B cell (primary cell): ENCODE measurements at regions not wholly inside any gene's neighbourhood (a gene's known extent, or its start where the extent isn't known, plus 50 kb on each side); places are given as distances from the start of the nearest gene placed in this dataset.

ENCODE experiments used
- ATAC-seq: fragments of 200-7000 bp; cut with Tn5 transposase; one replicate; pipeline ENCODE4 v1.10.0; 2021; ENCODE audit warnings: low read depth, mild to moderate bottlenecking, moderate number of reproducible peaks, moderate library complexity
- CTCF ChIA-PET: fragments of 350-600 bp; sonication (Branson Sonifier 250); formaldehyde crosslinking; loops from one replicate; lab custom pipeline; 2021; ENCODE audit warnings: antibody characterized with exemption, inconsistent platforms; lab: Charles Lee
- POLR2A ChIA-PET: fragments of 350-600 bp; sonication (Branson Sonifier 250); formaldehyde crosslinking; loops from one replicate; lab custom pipeline; 2021; ENCODE audit warnings: antibody characterized with exemption; lab: Charles Lee
- DNase-seq: peaks from one replicate; pipeline ENCODE4 v3.0.0; 2013
- H2AFZ ChIP-seq: 2 replicates; pipeline ENCODE4 v1.6.1; 2012; ENCODE audit warnings: mild to moderate bottlenecking, low read depth, low read length; ENCODE audit not compliant: insufficient read depth, poor library complexity, severe bottlenecking
- H3K27ac ChIP-seq, 2 donors: 1 replicate in 1 of 2; 2 replicates in 1 of 2; pipeline ENCODE4 v1.5.1; 2012 to 2013; ENCODE audit warnings: low read length in 2 of 2, mild to moderate bottlenecking in 2 of 2, moderate library complexity in 1 of 2
- H3K27me3 ChIP-seq, 4 experiments: fragments of 200-600 bp in 1 of 4; sonication (generic) in 1 of 4; replicated peaks in 1 of 4; 1 replicate in 2 of 4; 2 replicates in 2 of 4; pipeline versions ENCODE4 v1.6.1 to v1.7.0; 2013 to 2016; ENCODE audit warnings: low read length in 3 of 4, mild to moderate bottlenecking in 2 of 4, mixed read lengths in 1 of 4, moderate library complexity in 1 of 4; ENCODE audit not compliant: insufficient read depth in 4 of 4, control insufficient read depth in 3 of 4; ENCODE audit errors: control extremely low read depth in 1 of 4
- H3K36me3 ChIP-seq, 2 experiments: replicated peaks in 1 of 2; 1 replicate in 1 of 2; 2 replicates in 1 of 2; pipeline versions ENCODE4 v1.6.1 to v1.7.1; 2013; ENCODE audit warnings: low read length in 1 of 2; ENCODE audit not compliant: insufficient read depth in 2 of 2, control insufficient read depth in 1 of 2; ENCODE audit errors: control extremely low read depth in 1 of 2, extremely low read depth in 1 of 2
- H3K4me1 ChIP-seq, 2 donors: fragments of 200-600 bp in 1 of 2; sonication (generic) in 1 of 2; 1 replicate in 1 of 2; 2 replicates in 1 of 2; pipeline versions ENCODE4 v1.5.1 to v1.6.1; 2013 to 2017; ENCODE audit warnings: low read length in 2 of 2; ENCODE audit not compliant: control insufficient read depth in 2 of 2, insufficient read depth in 2 of 2
- H3K4me2 ChIP-seq: replicated peaks from 2 replicates; pipeline ENCODE3; 2012; ENCODE audit warnings: mild to moderate bottlenecking, low read depth, low read length; ENCODE audit not compliant: poor library complexity, severe bottlenecking
- H3K4me3 ChIP-seq, 5 experiments: fragments of 200-600 bp in 1 of 5; sonication (generic) in 1 of 5; 1 replicate in 3 of 5; 2 replicates in 2 of 5; pipeline versions ENCODE4 v1.5.1 to v1.7.0; 2011 to 2016; ENCODE audit warnings: low read length in 4 of 5, mild to moderate bottlenecking in 4 of 5, low read depth in 2 of 5, control low read depth in 1 of 5, moderate library complexity in 1 of 5; ENCODE audit not compliant: insufficient read depth in 1 of 5; ENCODE audit errors: control extremely low read depth in 1 of 5, extremely low read depth in 1 of 5
- H3K79me2 ChIP-seq: fragments of 200-600 bp; sonication (generic); one replicate; pipeline ENCODE4 v1.6.0; 2016; ENCODE audit warnings: low read length; ENCODE audit not compliant: control insufficient read depth, insufficient read depth
- H3K9ac ChIP-seq: fragments of 200-600 bp; sonication (generic); 2 replicates; pipeline ENCODE4 v1.6.1; 2017; ENCODE audit warnings: mild to moderate bottlenecking, low read length, moderate library complexity
- H3K9me3 ChIP-seq, 3 donors: one replicate each; pipeline versions ENCODE4 v1.6.1 to v1.7.1; 2013; ENCODE audit warnings: low read length in 2 of 3; ENCODE audit not compliant: control insufficient read depth in 2 of 3, insufficient read depth in 1 of 3; ENCODE audit errors: control extremely low read depth in 1 of 3
- H4K20me1 ChIP-seq: 2 replicates; pipeline ENCODE4 v1.6.0; 2012; ENCODE audit warnings: mild to moderate bottlenecking, low read length; ENCODE audit not compliant: insufficient read depth, control insufficient read depth, poor library complexity, severe bottlenecking
- H3K27ac Mint-ChIP-seq: one replicate; pipeline ENCODE4 v1.8.0; 2021; ENCODE audit warnings: mixed read lengths
- H3K27me3 Mint-ChIP-seq: one replicate; pipeline ENCODE4 v1.8.0; 2021; ENCODE audit warnings: mixed read lengths
- H3K4me1 Mint-ChIP-seq: one replicate; pipeline ENCODE4 v1.8.0; 2021; ENCODE audit warnings: mixed read lengths
- H3K4me3 Mint-ChIP-seq: one replicate; pipeline ENCODE4 v1.8.0; 2021; ENCODE audit warnings: mixed read lengths
- H3K9me3 Mint-ChIP-seq: one replicate; pipeline ENCODE4 v1.8.0; 2022; ENCODE audit warnings: mixed read lengths; ENCODE audit not compliant: insufficient read depth
- CTCF ChIP-seq: fragments of 200-600 bp; IDR thresholded peaks from one replicate; pipeline ENCODE4 v1.8.0; 2022; ENCODE audit warnings: antibody characterized with exemption, mild to moderate bottlenecking
- EZH2 ChIP-seq: IDR thresholded peaks from 2 replicates; pipeline ENCODE4 v1.6.1; 2012; ENCODE audit warnings: borderline replicate concordance, low read depth, mild to moderate bottlenecking, moderate library complexity, low read length; ENCODE audit not compliant: insufficient read depth, poor library complexity, severe bottlenecking
- WGBS: methylation state at CpG from one replicate; pipeline ENCODE4 v1.1.5; 2013; ENCODE audit warnings: missing lambda C conversion rate; ENCODE audit not compliant: insufficient coverage; 5-methylcytosine and 5-hydroxymethylcytosine counted together
- intact Hi-C: fragments of 100-400 bp; cut with micrococcal nuclease; formaldehyde crosslinking; loops from one replicate; pipeline ENCODE4 v1.10.0; 2022

GRCh38 chr9:99549441-99549840, 272.2 kb upstream of the NR4A3 start:
- no peak overlapping the region for H2AFZ ChIP-seq
- no peaks in the 10 kb centered on the region for H3K36me3 ChIP-seq
- H3K9me3 Mint-ChIP-seq: peaks cover 9% of the 10 kb centered on the region
- H4K20me1 ChIP-seq: no peaks in the 10 kb centered on the region
- peaks cover 37% of the 10 kb centered on the region for H3K27me3 Mint-ChIP-seq
- no peak overlapping the region for H3K4me2 ChIP-seq
- no peak overlapping the region for H3K27ac ChIP-seq
- H3K4me3 Mint-ChIP-seq: no peak overlapping the region
- H3K4me3 ChIP-seq: no peak overlapping the region
- H3K4me1 Mint-ChIP-seq: no peaks in the 10 kb centered on the region
- POLR2A ChIA-PET: no interaction called here
- CTCF ChIA-PET: no interaction called here
- H3K9ac ChIP-seq: no peak overlapping the region
- intact Hi-C loops: no loop called here
- ATAC-seq (no peak), DNase-seq (no peak)
- no peak for TF ChIP-seq EZH2
- no peak for TF ChIP-seq CTCF
- H3K27ac Mint-ChIP-seq: no peak overlapping the region
- H3K27me3 ChIP-seq: peaks cover 0 to 2% (median 0%) of the 10 kb centered on the region in 4 experiments
- H3K79me2 ChIP-seq: no peaks in the 10 kb centered on the region
- peaks cover 0 to 13% (median 7%) of the 10 kb centered on the region in 3 donors for H3K9me3 ChIP-seq
- no peaks in the 10 kb centered on the region for H3K4me1 ChIP-seq

DNA sequence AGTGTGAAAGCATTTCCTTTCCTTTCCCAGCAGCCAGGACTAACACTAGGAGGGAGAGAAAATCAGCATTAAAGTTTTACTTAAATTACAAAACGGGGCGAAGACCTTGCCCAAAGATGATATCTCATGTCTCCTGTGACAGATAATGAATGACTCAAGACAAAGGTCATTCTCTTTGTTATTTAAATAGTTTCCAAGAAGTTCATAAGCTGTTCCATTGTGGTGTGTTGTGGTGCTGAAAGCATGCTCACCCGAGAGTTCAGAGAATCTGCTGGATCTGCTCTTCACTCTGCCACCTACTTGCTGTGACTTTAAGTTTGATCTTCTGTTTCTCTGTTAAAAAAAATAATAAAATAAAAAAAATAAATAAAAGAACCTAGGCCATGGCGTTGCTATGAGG, 265.9 kb upstream of the NR4A3 start:
- Histone ChIP-seq H3K27ac (no peak overlapping the region), H3K9me3 (peaks cover 2 to 19% (median 8%) of the 10 kb centered on the region in 3 donors), H3K36me3 (no peaks in the 10 kb centered on the region), H3K79me2 (no peaks in the 10 kb centered on the region), H2AFZ (no peak overlapping the region), H4K20me1 (no peaks in the 10 kb centered on the region), H3K4me1 (no peaks in the 10 kb centered on the region), H3K9ac (no peak overlapping the region), H3K4me2 (no peak overlapping the region), H3K4me3 (no peak overlapping the region), H3K27me3 (peaks cover 0 to 6% (median 1%) of the 10 kb centered on the region in 4 experiments)
- DNase-seq (no peak), ATAC-seq (no peak)
- intact Hi-C loops: no loop called here
- Mint-ChIP-seq H3K4me1 (no peaks in the 10 kb centered on the region), H3K9me3 (peaks cover 8% of the 10 kb centered on the region), H3K27me3 (peaks cover 24% of the 10 kb centered on the region), H3K4me3 (no peak overlapping the region), H3K27ac (no peak overlapping the region)
- WGBS: no CpG with 5 or more reads among the region's 4 CpGs
- TF ChIP-seq EZH2: no peak
- no peak for TF ChIP-seq CTCF
- POLR2A ChIA-PET: no interaction called here
- CTCF ChIA-PET: no interaction called here
